ENCODE measurements at regions not wholly inside any gene's neighbourhood (a gene's known extent, or its start where the extent isn't known, plus 50 kb on each side); places are given as distances from the start of the nearest gene placed in this dataset.

GRCh38 chr7:15954671-15955354 is 268.3 kb upstream of the MEOX2 start:
- H3K27me3 Mint-ChIP-seq (ENCODE audit: insufficient read depth, unreplicated experiment) = peaks cover 8% of the 10 kb centered on the region
- DNase-seq (ENCODE audit: unreplicated experiment) = no peak
- ChIA-PET POLR2A (no interaction called here), CTCF (no interaction called here)
- no peaks in the 10 kb centered on the region for H3K36me3 Mint-ChIP-seq (ENCODE audit: insufficient read depth, unreplicated experiment)
- peaks cover 5% of the 10 kb centered on the region for H3K9me3 Mint-ChIP-seq (ENCODE audit: unreplicated experiment)
- H3K4me1 Mint-ChIP-seq (ENCODE audit: insufficient read depth, unreplicated experiment) = no peaks in the 10 kb centered on the region
- no peak overlapping the region for H3K4me3 Mint-ChIP-seq (ENCODE audit: unreplicated experiment)
- no TSS peak for BruUV-seq (replicated peaks)
- intact Hi-C loops (cut with micrococcal nuclease) = no loop called here
- no peak for TF ChIP-seq CTCF (IDR thresholded peaks at IDR 0.05; ENCODE audit: unreplicated experiment)
- H3K27ac Mint-ChIP-seq (ENCODE audit: low read depth, unreplicated experiment) = no peak overlapping the region

- DNase-seq (ENCODE audit: unreplicated experiment) = no peak
- POLR2A ChIA-PET = no interaction called here
- H3K9me3 Mint-ChIP-seq (ENCODE audit: unreplicated experiment) = no peaks in the 10 kb centered on the region
- intact Hi-C loops (cut with micrococcal nuclease) = no loop called here
- H3K36me3 Mint-ChIP-seq (ENCODE audit: insufficient read depth, unreplicated experiment) = no peaks in the 10 kb centered on the region
- H3K27me3 Mint-ChIP-seq (ENCODE audit: insufficient read depth, unreplicated experiment) = peaks cover 8% of the 10 kb centered on the region
- no peak for TF ChIP-seq CTCF (IDR thresholded peaks at IDR 0.05; ENCODE audit: unreplicated experiment)
- H3K27ac Mint-ChIP-seq (ENCODE audit: low read depth, unreplicated experiment) = no peak overlapping the region
- H3K4me1 Mint-ChIP-seq (ENCODE audit: insufficient read depth, unreplicated experiment) = no peaks in the 10 kb centered on the region
- BruUV-seq (replicated peaks) = no TSS peak
- CTCF ChIA-PET = no interaction called here
- H3K4me3 Mint-ChIP-seq (ENCODE audit: unreplicated experiment) = no peak overlapping the region
These were observed 263.8 kb upstream of the MEOX2 start for GRCh38 chr7:15950299-15950698.

GRCh38 chr7:15947754-15948153 is 261.3 kb upstream of the MEOX2 start:
- Mint-ChIP-seq H3K4me1 (ENCODE audit: insufficient read depth, unreplicated experiment) (no peaks in the 10 kb centered on the region), H3K27ac (ENCODE audit: low read depth, unreplicated experiment) (no peak overlapping the region), H3K4me3 (ENCODE audit: unreplicated experiment) (no peak overlapping the region), H3K36me3 (ENCODE audit: insufficient read depth, unreplicated experiment) (no peaks in the 10 kb centered on the region), H3K9me3 (ENCODE audit: unreplicated experiment) (no peaks in the 10 kb centered on the region), H3K27me3 (ENCODE audit: insufficient read depth, unreplicated experiment) (no peaks in the 10 kb centered on the region)
- ChIA-PET CTCF (no interaction called here), POLR2A (no interaction called here)
- no peak for DNase-seq (ENCODE audit: unreplicated experiment)
- TF ChIP-seq CTCF (IDR thresholded peaks at IDR 0.05; ENCODE audit: unreplicated experiment) = no peak
- no TSS peak for BruUV-seq (replicated peaks)
- intact Hi-C loops (cut with micrococcal nuclease) = no loop called here

GRCh38 chr7:15938115-15938514 is 251.6 kb upstream of the MEOX2 start:
- H3K4me1 Mint-ChIP-seq (ENCODE audit: insufficient read depth, unreplicated experiment) = no peaks in the 10 kb centered on the region
- TF ChIP-seq CTCF (IDR thresholded peaks at IDR 0.05; ENCODE audit: unreplicated experiment) = no peak
- POLR2A ChIA-PET = no interaction called here
- no peak overlapping the region for H3K27ac Mint-ChIP-seq (ENCODE audit: low read depth, unreplicated experiment)
- CTCF ChIA-PET = no interaction called here
- intact Hi-C loops (cut with micrococcal nuclease) = no loop called here
- H3K36me3 Mint-ChIP-seq (ENCODE audit: insufficient read depth, unreplicated experiment) = no peaks in the 10 kb centered on the region
- H3K27me3 Mint-ChIP-seq (ENCODE audit: insufficient read depth, unreplicated experiment) = peaks cover 11% of the 10 kb centered on the region
- no peak for DNase-seq (ENCODE audit: unreplicated experiment)
- BruUV-seq (replicated peaks) = no TSS peak
- H3K4me3 Mint-ChIP-seq (ENCODE audit: unreplicated experiment) = no peak overlapping the region
- H3K9me3 Mint-ChIP-seq (ENCODE audit: unreplicated experiment) = peaks cover 7% of the 10 kb centered on the region
